HG02885 (cell line): ENCODE measurements at regions not wholly inside any gene's neighbourhood (a gene's known extent, or its start where the extent isn't known, plus 50 kb on each side); places are given as distances from the start of the nearest gene placed in this dataset.

Source experiments
- ATAC-seq: cut with Tn5 transposase; IDR thresholded peaks from one replicate; pipeline ENCODE4 v1.9.1; 2021; ENCODE audit warnings: mild to moderate bottlenecking; ENCODE audit not compliant: unreplicated experiment, poor library complexity

- peak; percentile 78 for ATAC-seq
Observed at GRCh38 chr5:173736923-173737412, 120.5 kb upstream of the BOD1 start.

- no peak for ATAC-seq
Observed at GRCh38 chr5:173739741-173740140, 123.3 kb upstream of the BOD1 start.

DNA sequence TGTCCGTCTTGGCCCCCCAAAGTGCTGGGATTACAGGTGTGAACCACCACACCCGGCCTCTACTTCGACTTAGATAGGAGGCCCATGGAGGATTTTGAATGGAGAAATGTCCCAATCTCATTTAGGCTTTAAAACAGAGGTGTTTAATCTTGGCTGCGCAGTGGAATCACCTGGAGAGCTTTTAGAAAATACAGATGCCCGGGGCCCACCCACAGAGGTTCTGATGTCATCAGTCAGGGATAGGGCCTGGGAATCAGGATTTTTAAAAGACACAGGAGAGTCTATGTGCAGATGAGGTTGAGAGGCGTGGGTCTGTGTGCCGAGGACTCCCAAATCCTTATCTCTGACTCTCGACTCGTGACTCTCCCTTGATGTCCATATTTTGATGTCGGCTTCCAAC lies 124.0 kb upstream of the BOD1 start:
- ATAC-seq, result no peak

- no peak for ATAC-seq
Observed at GRCh38 chr5:173741087-173741486, 124.6 kb upstream of the BOD1 start.

DNA sequence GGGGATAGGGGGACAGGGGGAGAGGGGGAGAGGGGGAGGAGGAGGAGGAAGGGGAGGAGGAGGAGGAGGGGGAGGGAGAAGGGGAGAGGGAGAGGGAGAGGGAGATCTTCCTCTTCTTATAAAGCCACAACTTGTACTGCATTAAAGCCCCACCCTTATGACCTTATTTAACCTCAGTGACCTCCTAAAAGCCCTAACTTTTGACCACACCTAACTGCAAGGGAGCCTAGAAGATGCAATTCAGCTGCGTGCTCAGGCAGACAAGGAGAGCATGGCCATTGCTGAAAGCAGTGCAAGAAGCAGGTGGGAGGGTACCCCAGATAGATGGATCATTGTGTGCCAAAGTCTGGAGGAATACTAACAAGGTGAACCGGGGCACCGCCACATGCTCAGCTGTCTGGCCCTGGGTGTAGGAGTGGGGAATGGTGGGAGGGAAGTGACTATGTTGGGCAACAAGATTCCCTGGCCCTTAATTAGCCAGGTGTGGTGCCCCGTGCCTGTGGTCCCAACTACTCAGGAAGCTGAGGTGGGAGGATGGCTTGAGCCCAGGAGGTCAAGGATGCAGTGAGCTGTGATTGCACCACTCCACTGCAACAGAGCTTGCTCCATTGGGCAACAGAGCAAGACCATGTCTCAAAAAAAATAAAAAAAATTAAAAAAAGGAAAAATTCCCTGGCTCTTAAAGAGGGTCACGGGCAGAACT lies 125.4 kb upstream of the BOD1 start:
- peak; percentile 6 for ATAC-seq

DNA sequence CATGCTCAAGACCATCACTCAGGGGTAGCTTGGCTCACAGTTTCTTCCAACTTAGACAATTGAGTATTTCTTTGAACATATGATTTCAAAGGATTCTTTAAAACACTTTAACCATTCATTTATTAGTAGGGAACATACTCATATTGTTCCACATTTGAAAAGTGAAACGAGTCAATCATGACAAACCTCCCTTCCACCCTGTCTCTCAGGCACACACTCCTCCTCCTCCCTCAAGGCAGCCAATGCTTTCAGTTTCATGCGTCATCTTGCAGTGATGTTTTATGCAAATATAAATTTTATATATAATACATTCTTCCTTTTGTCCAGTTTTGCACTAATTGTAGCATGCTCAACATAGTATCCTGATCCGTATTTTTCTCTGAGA lies 126.0 kb upstream of the BOD1 start:
- peak; percentile 75 for ATAC-seq

DNA sequence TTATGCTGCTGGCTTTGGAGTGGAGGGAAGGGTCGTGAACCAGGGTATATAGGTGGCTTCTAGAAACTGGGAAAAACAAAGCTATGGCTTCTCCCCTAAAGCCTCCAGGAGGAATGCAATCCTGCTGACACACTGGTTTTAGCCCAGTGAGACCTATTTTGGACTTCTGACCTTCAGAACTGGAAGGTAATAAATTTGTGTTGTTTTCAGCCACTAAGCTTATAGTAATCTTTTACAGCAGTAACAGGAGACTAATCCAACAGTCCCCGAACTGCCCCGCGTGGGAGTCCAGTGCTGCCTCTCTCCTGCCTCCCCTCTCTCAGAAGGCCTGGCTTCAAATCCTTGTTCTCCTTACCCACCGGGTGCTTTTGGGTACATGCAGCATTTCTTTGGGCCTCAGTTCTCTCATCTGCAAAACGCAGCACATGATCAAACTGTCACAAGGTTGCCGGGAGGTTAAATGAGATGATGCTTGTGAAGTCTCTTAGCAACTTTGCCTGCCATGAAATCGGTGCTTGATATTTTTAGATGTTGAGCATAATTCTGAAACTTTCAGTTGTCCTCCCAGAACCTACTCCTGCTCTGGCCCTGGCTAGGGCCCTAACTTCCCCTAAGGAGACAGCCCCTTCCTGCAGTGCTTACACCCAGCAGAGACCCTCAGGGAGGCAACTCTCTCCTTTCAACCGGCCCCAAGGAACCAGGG lies 127.3 kb upstream of the BOD1 start:
- ATAC-seq, result peak; percentile 46

GRCh38 chr5:173744551-173744950 lies 128.1 kb upstream of the BOD1 start:
- ATAC-seq, result no peak

DNA sequence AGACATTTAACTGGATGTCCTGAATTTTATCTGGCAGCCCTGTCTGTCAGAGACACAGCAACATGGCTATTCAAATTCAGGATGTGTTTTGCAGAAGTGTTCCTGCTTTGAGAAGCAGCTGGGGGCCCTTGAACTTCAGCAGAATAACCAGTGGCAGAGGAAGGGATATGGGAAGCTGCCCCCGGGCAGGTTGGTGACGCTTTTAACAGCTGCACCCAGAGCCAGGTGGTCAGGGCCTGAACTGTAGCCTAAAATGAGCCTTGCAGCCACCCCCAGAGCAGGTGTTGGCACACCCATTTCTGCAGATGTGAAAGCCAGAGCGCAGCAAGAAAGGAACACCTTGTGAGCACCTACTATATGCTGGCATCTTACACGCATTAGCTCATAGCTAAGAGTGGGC lies 128.7 kb upstream of the BOD1 start:
- peak; percentile 46 for ATAC-seq

DNA sequence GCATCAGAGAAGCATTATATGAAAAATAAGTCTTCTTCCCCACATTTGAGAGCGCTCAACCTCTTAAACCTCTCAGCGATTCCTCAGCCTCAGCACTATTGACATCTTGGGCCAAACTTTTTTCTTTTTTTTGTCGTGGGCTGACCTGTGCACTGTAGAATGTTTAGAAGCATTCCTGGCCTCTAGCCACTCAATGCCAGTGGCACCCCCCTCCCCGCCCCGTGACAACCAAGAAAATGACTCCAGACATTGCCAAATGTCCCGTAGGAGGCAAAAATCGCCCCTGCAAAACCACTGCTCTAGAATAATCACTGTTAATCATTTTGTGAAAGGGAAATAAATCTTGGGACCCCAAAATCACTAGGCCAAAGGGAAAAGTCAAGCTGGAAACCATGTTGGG lies 129.1 kb upstream of the BOD1 start:
- no peak for ATAC-seq

GRCh38 chr5:173746047-173746646 lies 129.7 kb upstream of the BOD1 start:
- no peak for ATAC-seq

DNA sequence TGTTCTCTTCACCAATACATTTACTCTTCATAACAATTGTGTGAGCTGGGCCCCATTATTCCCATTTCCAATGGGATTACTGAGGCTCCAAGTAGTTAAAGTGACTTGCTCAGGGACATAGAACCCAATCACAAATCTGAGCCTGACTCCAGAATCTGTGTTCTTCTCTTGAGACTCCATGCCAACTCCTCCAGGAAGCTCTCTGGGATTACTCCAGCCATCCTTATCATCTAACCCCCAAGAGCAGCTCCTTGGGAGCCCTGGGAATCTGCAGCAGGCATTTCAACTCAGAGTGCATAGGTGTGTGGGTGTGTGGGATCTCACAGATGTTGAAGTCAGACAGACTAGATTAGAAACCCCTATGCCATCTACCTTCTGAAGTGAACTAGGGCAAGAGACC lies 131.4 kb upstream of the BOD1 start:
- no peak for ATAC-seq

GRCh38 chr5:173750538-173751265 lies 134.3 kb upstream of the BOD1 start:
- ATAC-seq, result peak; percentile 52

GRCh38 chr5:173751266-173751600 lies 134.8 kb upstream of the BOD1 start:
- peak; percentile 33 for ATAC-seq

- ATAC-seq, result no peak
Observed at GRCh38 chr5:173752653-173753052, 135.5 kb upstream of the CPEB4 start.

DNA sequence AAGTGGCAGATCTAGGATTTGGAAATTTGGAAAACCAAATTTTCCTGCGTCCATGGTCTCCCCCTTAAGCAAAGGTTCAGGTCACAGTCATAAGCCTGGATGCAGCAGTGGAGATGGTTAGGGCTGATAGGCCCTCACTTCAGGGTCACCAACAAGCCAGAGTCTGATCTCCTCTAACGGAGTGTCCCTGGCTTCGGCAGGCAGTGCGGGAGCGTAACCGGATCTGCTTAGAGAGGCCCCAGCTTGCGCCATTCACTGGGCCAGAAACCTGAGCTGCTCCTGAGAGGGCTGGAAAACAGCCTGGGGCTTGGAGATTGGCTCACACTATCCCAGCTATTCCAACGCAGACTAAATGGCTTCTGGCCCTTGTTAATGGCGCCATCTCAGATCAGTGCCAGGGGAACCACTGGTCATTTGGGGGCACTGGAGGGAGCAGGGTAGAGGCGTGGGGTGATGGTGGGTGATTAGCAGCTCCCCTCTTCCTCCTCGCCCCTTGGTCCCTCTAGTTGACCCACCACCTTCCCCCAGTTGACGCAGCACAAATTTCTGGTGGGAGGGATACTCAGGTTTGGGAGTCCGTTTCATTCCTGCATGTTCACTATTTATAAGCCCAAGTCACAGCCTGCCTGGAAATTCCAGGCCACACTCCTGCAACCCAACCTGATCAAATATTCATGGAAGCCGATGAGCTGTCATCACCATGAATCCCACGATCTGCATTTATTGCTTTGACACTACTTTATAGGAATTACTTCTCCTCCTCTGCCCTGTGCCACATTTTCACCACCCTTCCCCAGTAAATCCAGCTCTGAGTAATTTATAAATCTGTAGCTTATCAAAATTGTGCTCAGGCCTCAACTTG lies 134.6 kb upstream of the CPEB4 start:
- ATAC-seq, result no peak

DNA sequence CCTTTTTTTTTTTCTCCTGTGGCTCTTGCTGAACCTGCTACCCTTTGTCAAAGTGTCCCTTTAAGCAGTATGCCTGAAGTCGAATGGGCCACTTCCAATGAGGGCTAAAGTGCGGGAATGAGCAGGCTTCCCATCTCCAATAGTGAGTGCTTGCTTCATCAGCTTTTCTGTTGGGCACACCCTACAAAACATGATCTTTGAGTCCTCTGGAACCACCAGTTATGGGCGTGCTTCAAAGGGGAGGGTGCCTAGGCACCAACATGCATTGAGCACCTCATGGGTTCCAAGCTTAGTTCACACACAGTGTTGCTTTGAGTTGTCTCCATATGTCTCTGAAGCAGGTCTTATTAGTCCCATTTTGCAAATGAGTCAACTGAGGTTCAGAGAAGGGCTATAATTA lies 132.8 kb upstream of the CPEB4 start:
- no peak for ATAC-seq

DNA sequence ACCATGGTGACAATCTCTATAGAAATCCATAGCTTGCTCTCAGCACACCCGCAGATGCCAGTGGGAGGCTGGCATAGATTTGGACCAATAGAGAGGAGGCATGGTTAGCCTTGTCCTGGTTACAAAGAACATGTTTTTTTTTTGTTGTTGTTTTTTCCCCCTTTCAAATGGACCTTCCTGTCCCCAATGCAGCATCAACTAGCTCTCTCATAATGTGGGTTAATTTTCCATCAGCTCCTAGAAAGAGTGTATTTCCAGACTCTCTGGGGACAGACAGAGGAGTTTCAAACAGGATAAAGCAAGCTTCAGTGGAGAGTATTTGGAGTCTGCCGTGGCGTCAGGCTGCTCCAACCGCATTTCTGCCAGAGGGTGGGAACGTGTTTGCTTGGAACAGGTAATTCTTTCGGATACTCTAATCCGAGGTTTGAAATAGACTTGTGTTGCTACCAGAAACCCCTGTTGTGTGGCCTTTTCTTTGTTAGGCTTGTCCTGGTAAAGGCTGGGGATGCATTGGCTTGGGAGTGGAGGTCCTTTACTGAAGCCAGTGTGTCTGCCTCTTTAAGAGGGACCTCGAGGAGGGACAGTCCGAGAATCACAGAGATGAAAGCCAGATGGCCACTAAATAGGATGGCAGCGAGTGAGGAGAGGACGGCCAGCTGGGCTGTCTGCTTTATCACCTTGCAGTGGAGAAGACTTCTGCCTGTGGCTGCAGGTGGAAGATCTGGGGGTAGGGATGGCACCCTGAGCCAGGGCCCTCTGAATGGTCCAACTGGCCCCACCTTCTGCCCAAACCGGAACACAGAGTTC lies 130.5 kb upstream of the CPEB4 start:
- no peak for ATAC-seq

DNA sequence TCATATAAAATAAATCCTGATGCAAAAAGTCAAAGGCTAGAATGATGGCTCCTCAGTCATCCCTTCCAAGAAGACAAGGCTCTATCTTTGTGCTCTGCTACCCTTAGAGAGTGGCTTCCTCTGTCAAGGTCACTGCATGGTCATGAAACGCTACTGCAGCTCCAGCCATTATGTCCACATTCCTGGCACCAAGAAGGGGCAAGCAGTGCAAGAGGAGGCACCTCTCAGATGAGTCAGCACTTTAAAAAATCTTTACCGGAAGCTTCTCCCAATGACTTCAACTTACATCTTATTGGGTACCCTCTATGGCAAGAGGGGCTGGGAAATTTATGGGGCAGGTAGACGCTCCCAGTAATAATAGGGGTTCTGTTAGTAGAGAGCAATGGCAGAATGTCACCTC lies 129.5 kb upstream of the CPEB4 start:
- no peak for ATAC-seq
